ENCODE measurements at regions not wholly inside any gene's neighbourhood (a gene's known extent, or its start where the extent isn't known, plus 50 kb on each side); places are given as distances from the start of the nearest gene placed in this dataset.

DNA sequence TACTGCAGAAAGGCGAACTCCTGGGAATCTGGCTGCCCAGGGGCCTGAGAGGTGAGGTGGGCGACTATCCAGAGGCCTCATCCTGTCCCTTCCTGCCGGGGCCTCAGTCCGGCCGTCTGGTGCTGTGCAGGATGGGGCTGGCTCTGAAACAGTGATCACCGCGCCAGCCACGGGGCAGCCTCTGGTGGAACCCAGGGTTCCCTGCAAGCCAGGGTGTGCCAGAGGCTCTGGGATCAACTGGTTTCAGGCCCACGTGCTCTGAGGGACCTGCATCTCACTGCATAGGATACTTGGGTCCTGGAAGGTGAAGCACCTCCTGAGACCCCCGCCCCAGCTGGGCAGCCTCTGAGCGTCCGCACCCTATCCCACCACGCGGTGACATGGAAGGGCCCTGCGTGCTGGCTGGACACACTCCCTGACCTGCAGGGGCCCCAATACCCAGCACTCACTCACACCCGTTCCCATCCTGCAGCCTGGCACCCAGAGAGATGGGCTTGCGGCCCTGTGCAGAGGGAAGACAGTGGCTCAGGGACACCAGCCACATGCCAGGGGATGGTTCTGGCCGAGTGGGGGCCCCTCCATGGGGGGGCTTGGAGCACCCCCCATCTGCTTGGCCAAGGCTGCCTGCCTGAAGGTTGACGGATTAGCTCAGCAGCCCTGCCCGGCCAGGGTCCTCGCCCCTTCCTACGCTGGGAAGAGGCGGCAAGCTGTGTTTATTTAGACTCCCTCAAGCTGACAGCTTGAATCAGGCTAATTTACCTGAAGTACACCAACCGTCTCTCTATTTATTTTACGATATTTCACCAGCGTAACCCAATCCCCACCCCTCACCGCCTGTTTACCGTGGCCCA lies 64.3 kb upstream of the TTC34 start:
- DNase-seq (ENCODE audit: low read depth in 3 of 3) = no peak

- no peak for DNase-seq (ENCODE audit: low read depth in 3 of 3)
Measured at GRCh38 chr1:2866422-2867086, 65.1 kb upstream of the TTC34 start.

- DNase-seq (ENCODE audit: low read depth in 3 of 3) = no peak
Measured at GRCh38 chr1:2867087-2867425, 65.6 kb upstream of the TTC34 start.

- DNase-seq (ENCODE audit: low read depth in 3 of 3) = no peak
Measured at GRCh38 chr1:2867861-2868260, 66.4 kb upstream of the TTC34 start.

DNA sequence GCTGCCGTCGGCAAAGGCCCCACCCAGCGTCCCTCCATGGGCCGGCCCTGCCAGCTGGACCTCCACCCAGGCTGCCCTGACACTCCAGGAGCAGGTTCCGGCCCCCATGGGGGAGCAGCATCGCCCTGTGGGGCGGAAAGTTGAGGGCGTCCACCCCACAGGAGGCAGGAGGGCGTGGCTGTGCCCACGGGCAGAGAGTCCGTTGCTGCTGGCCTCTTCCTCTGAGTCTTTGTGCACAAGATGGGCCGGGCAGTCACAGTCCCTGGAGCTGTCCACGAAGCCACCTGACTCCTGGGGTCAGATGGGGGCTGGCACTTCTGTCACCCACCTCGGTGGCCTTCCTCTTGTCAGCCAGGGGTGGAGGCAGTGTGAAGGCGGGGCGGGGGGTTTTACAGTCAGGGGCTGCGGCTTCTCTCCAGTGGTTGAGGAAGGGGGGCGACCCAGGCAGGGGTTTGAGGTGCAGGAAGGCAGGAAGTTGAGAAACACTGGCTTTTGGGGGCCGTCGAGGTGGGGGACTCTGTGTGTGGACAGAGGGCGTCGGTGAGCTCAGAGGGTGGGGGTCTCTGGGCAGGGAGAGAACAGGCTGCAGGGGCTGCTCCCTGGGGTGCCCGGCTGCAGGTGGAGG lies 67.2 kb upstream of the TTC34 start:
- no peak for DNase-seq (ENCODE audit: low read depth in 3 of 3)

GRCh38 chr1:2871246-2871815 lies 69.8 kb upstream of the TTC34 start:
- DNase-seq (ENCODE audit: low read depth in 3 of 3) = no peak

- DNase-seq (ENCODE audit: low read depth in 3 of 3) = no peak
Measured at GRCh38 chr1:2874207-2874606, 72.7 kb upstream of the TTC34 start.

DNA sequence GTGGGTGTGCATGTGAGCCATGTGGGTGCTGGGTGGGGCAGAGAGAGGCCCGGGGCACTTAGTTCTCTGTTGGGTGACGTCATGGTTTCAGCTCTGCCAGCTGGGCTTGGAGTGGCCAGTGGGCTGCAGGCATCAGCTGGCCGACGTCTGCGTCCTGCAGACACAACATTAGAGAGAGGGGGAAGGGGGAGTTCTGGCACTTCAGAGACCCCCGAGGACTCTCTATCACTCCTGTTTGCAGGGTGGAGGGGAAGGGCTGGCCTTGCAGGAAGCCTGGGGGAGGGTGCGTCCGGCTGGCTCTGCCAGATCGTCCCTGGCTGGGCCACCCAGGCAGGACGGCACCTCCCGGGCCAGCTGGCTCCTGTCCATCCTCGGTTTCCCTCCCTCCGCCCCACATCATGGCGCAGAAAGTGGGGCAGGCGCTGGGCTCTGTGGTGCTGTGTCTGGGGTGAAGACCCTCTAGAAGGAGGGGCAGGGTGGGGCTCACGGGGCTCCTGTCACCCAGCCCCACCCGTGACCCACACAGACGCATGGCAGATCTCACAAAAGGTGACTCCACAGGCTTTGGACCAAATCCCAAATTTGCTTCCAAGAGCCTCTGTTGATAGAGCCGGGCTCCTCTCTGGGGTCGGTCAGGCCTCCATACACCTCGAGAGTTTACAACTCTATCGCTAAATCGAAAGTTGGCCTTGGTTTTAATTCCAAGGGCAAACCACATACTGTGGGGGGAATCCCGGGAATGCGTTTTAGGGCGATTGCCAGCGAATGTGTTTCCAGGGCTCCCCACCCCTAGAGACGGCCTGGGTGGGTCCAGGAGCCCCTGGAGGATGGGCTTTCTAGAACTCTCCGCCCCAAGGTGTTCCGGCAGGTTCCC lies 73.4 kb upstream of the TTC34 start:
- DNase-seq (ENCODE audit: low read depth in 3 of 3) = no peak

DNA sequence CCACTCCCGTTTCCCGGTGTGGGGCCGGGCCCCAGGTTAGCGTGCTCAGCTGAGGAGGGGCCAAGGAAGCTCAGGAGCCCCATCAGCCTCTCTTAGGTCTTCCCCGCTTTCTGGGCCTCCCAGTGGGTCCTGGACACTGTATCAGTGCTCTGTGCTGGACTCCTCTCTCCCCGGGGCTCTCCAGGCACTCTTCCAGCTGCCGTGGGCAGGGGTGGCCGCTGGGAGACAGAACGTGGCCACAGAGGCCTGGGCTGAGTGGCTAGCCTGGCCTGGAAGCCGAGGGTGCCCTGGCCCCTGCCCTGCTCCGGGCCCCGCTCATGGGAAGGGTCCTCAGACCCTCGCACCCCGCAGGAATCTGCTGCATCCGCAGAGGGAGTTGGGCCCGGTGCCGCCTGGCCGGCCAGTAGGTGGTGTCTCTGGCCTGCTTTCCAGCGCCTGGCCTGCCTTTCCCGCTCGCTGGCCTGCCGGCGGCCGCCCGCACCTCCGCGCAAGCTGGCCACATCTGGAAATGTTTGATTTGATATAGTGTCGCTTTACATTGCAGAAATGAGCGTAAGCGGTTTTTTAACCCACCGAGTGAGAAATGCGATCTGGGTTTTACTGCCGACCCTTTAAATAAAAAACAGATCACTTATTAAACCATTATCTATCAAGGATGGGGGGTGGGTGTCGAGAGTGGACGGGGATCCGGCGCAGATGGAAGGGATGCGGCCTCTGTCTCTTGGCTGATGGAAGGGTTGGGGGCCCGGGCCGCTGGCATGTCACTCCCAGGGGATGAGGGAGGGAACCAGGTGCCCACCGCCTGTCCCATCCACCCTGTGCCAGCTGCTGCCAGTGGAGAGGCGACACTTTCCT lies 74.4 kb upstream of the TTC34 start:
- no peak for DNase-seq (ENCODE audit: low read depth in 3 of 3)

DNA sequence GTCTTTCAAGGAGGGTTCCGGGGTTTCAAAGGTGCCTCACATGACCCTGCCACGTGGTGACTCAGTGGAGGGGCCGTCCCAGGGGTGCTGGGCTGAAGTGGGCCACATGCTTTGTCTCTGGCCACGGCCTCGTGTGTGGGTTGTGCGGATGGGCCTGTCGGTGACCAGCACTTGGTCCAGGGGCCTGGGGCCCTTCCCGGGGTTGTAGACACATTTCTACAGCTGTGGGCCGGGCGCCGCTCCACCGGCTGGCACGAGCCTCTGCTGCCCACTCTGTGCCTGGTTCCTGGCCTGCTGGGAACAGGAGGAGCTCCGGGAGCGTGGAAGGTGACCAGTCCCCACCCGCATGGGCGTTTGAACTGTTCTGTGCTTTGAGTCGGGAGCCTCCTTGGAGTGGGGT lies 75.4 kb upstream of the TTC34 start:
- DNase-seq (ENCODE audit: low read depth in 3 of 3) = no peak

DNA sequence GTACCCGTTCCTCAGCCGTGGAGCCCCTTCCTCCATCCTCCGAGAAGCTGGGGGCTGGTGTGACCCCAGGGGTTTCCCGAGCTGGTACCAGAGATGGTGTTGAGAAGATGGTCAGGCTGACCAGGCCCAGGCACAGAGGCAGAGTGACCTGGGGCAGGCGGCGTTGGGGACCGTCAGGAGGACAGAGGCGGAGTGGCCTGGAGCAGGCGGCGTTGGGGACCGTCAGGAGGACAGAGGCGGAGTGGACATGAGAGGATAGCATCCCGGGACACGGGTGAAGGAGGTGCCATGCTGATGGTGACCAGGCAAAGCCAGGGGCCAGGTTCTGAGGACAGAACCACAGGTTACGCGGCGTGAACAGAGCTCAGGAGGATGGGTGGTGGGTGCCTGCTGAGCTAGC lies 75.9 kb upstream of the TTC34 start:
- no peak for DNase-seq (ENCODE audit: low read depth in 3 of 3)

DNA sequence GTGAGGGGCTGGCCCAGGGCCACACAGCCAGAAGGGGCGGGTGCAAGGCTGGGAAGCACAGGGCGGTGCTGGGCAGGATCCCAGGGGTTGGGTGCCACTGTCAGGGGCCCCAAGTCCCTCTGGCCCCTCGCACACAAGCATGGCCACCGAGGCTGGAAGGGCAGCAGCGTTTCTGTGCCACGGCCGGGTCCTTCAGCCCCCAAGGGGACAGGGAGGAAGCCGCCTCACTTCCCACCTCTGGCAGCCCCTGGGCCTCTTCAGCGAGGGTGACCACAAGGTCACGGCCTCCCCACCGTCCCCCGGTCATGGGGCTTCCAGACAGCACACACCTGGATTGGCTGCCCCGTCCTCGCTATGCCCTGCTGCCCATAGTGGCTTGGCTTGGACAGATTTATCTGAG lies 77.1 kb upstream of the TTC34 start:
- no peak for DNase-seq (ENCODE audit: low read depth in 3 of 3)

GRCh38 chr1:2879026-2879425 lies 77.5 kb upstream of the TTC34 start:
- DNase-seq (ENCODE audit: low read depth in 3 of 3) = no peak

GRCh38 chr1:2879591-2879990 lies 78.1 kb upstream of the TTC34 start:
- no peak for DNase-seq (ENCODE audit: low read depth in 3 of 3)

GRCh38 chr1:2880086-2880485 lies 78.6 kb upstream of the TTC34 start:
- DNase-seq (ENCODE audit: low read depth in 3 of 3) = no peak

DNA sequence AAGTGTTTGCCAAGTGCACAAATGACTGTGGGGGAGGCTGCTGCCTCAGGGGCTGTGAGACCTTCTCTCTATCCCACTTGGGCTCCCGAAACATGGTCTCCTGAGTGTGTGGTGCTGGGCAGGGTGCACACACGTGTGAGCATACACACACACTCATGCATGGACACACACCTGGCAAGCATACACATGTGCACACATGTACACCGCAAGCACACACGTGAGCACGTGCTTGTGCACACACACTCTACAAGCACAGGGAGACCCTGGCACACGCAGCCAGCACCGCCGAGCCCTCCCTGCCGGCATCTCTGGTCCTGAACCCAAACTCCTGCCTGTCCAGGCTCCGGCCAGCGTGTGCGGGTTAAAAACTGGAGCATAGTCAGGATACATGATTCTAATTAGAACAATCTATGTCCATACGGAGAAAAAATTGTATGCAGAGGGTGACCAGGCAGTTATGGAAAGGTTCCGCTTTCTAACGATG lies 79.4 kb upstream of the TTC34 start:
- DNase-seq (ENCODE audit: low read depth in 3 of 3) = no peak

- DNase-seq (ENCODE audit: low read depth in 3 of 3) = no peak
Measured at GRCh38 chr1:2881556-2881955, 80.1 kb upstream of the TTC34 start.

DNA sequence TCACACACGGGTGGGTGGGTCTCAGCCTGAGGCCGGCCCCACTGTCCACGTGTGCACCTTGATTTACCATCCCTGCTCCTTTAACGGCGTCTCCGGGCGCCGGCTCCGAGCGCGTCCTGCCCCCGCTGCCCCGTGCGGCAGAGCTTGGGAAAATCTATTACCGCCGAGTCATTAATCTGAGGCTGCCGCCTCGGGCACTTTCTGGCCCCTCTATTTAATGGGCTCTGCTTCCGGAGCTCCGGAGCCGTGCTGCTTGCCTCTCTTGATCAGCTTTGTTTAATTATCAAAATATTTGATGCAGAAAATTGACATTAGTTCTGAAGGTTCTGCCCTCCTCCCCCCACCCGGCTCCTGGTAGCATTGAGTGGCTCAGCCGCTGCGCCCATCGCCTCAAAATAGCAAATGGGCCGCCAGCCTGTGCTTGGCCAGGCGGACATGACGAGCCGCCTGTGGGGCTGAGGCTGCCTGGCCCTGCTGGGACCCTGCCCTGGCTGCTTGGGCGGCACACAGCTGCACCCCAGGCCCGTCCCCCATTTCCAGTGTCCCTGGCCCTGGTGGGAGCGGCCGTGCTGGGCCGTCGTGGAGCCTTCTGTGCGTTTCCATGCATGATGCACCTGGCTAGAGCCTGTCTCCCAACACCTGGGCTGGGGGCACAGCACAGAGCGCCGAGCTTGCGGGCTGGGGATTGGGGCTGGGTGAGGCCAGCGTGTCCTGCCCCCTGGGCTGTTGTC lies 81.6 kb upstream of the TTC34 start:
- no peak for DNase-seq (ENCODE audit: low read depth in 3 of 3)

GRCh38 chr1:2885001-2885400 lies 83.5 kb upstream of the TTC34 start:
- no peak for DNase-seq (ENCODE audit: low read depth in 3 of 3)

GRCh38 chr1:2886631-2887030 lies 85.1 kb upstream of the TTC34 start:
- DNase-seq (ENCODE audit: low read depth in 3 of 3) = no peak
